SK-N-SH treated with all-trans-retinoic acid at 6 μM for 48 hours (cell line): ENCODE measurements at regions not wholly inside any gene's neighbourhood (a gene's known extent, or its start where the extent isn't known, plus 50 kb on each side); places are given as distances from the start of the nearest gene placed in this dataset.
A peak's percentile ranks its signal among the peaks of the same experiment; 100 is the strongest.

Experiments used
- ATAC-seq: fragments of 200-7000 bp; cut with Tn5 transposase; 3 replicates; pipeline ENCODE4 v1.9.1; 2020; ENCODE audit warnings: mild to moderate bottlenecking, moderate library complexity
- ARNTL ChIP-seq: fragments of 450-650 bp; formaldehyde crosslinking; IDR thresholded peaks from 2 replicates; pipeline ENCODE4 v1.5.0; 2020; ENCODE audit warnings: low read depth, mild to moderate bottlenecking, moderate library complexity, borderline replicate concordance
- BACH2 ChIP-seq: fragments of 250-450 bp; sonication (Bioruptor Pico); IDR thresholded peaks from 2 replicates; pipeline ENCODE4 v1.9.0; 2021; ENCODE audit warnings: mild to moderate bottlenecking, borderline replicate concordance
- CREB5 ChIP-seq: fragments of 250-450 bp; sonication (Bioruptor Pico); IDR thresholded peaks from 2 replicates; pipeline ENCODE4 v1.5.1; 2020; ENCODE audit warnings: low read depth, mild to moderate bottlenecking, moderate library complexity
- CSDC2 ChIP-seq: fragments of 250-450 bp; sonication (Bioruptor Pico); IDR thresholded peaks from 2 replicates; pipeline ENCODE4 v1.5.0; 2020; ENCODE audit warnings: mild to moderate bottlenecking, moderate library complexity
- CSRNP3 ChIP-seq: fragments of 250-450 bp; sonication (Bioruptor Pico); IDR thresholded peaks from 2 replicates; pipeline ENCODE4 v1.5.1; 2021; ENCODE audit warnings: mild to moderate bottlenecking, moderate library complexity
- ESRRG ChIP-seq: fragments of 250-450 bp; sonication (Bioruptor Pico); IDR thresholded peaks from 2 replicates; pipeline ENCODE4 v1.6.1; 2021; ENCODE audit warnings: mild to moderate bottlenecking
- GLIS3 ChIP-seq: fragments of 250-450 bp; sonication (Bioruptor Pico); IDR thresholded peaks from 2 replicates; pipeline ENCODE4 v1.5.0; 2020; ENCODE audit warnings: mild to moderate bottlenecking, moderate library complexity
- ISL1 ChIP-seq: fragments of 250-450 bp; sonication (Bioruptor Pico); IDR thresholded peaks from 2 replicates; pipeline ENCODE4 v2.1.2; 2022; ENCODE audit warnings: mild to moderate bottlenecking, moderate library complexity
- OSR1 ChIP-seq: fragments of 250-450 bp; sonication (Bioruptor Pico); IDR thresholded peaks from 2 replicates; pipeline ENCODE4 v1.8.0; 2022; ENCODE audit warnings: moderate library complexity, mild to moderate bottlenecking, inconsistent platforms
- PPARA ChIP-seq: fragments of 250-450 bp; sonication (Bioruptor Pico); IDR thresholded peaks from 2 replicates; pipeline ENCODE4 v1.5.0; 2020; ENCODE audit warnings: mild to moderate bottlenecking, borderline replicate concordance
- RARB ChIP-seq: fragments of 250-450 bp; sonication (Bioruptor Pico); IDR thresholded peaks from 2 replicates; pipeline ENCODE4 v1.8.0; 2021; ENCODE audit warnings: mild to moderate bottlenecking, moderate library complexity
- SNAI2 ChIP-seq: fragments of 250-450 bp; sonication (Bioruptor Pico); IDR thresholded peaks from 2 replicates; pipeline ENCODE4 v1.5.0; 2020; ENCODE audit warnings: mild to moderate bottlenecking, moderate library complexity
- TCF4 ChIP-seq: fragments of 250-450 bp; sonication (Bioruptor Pico); IDR thresholded peaks from 2 replicates; pipeline ENCODE4 v1.8.0; 2021; ENCODE audit warnings: mild to moderate bottlenecking, moderate library complexity, borderline replicate concordance
- TOX ChIP-seq: fragments of 250-450 bp; sonication (Bioruptor Pico); IDR thresholded peaks from 2 replicates; pipeline ENCODE4 v1.8.0; 2021; ENCODE audit warnings: mild to moderate bottlenecking, moderate library complexity, borderline replicate concordance
- ZC3H10 ChIP-seq: fragments of 250-450 bp; sonication (Bioruptor Pico); IDR thresholded peaks from 2 replicates; pipeline ENCODE4 v1.5.1; 2021; ENCODE audit warnings: mild to moderate bottlenecking, moderate library complexity
- ZFP3 ChIP-seq: fragments of 250-450 bp; sonication (Bioruptor Pico); IDR thresholded peaks from 2 replicates; pipeline ENCODE4 v1.5.0; 2020; ENCODE audit warnings: mild to moderate bottlenecking, moderate library complexity
- ZFP30 ChIP-seq: fragments of 450-650 bp; formaldehyde crosslinking; IDR thresholded peaks from 2 replicates; pipeline ENCODE4 v1.5.0; 2022; ENCODE audit warnings: mild to moderate bottlenecking, moderate library complexity
- ZNF565 ChIP-seq: fragments of 450-650 bp; formaldehyde crosslinking; conservative IDR thresholded peaks from 2 replicates; pipeline ENCODE4 v1.5.0; 2020; ENCODE audit warnings: low read depth, mild to moderate bottlenecking, moderate library complexity
- ZNF70 ChIP-seq: fragments of 450-650 bp; formaldehyde crosslinking; IDR thresholded peaks from 2 replicates; pipeline ENCODE4 v1.5.0; 2020; ENCODE audit warnings: mild to moderate bottlenecking, moderate library complexity
- ZNF8 ChIP-seq: fragments of 450-650 bp; formaldehyde crosslinking; IDR thresholded peaks from 2 replicates; pipeline ENCODE4 v1.5.0; 2020; ENCODE audit warnings: mild to moderate bottlenecking, moderate library complexity

- no peak for ATAC-seq
- TF ChIP-seq GLIS3: no peak
- TF ChIP-seq ARNTL (CRISPR knock-in tag): no peak
- TF ChIP-seq CSRNP3 (CRISPR knock-in tag): no peak
- TF ChIP-seq CREB5 (CRISPR knock-in tag): no peak
- TF ChIP-seq BACH2 (CRISPR knock-in tag): no peak
- TF ChIP-seq PPARA (CRISPR knock-in tag): no peak
- TF ChIP-seq TOX (CRISPR knock-in tag): no peak
- TF ChIP-seq ESRRG: no peak
- no peak for TF ChIP-seq CSDC2
- TF ChIP-seq RARB (CRISPR knock-in tag): no peak
- no peak for TF ChIP-seq ZFP30 (CRISPR knock-in tag)
- no peak for TF ChIP-seq ZNF565 (CRISPR knock-in tag)
These were observed 548.0 kb upstream of the SEMA3D start for GRCh38 chr7:85734823-85735222.

- TF ChIP-seq ZNF8 (CRISPR knock-in tag): no peak
- TF ChIP-seq ISL1: peak; percentile 42; the same call in 1 of the 2 replicates
- TF ChIP-seq ZFP30 (CRISPR knock-in tag): no peak
- TF ChIP-seq ZNF70 (CRISPR knock-in tag): no peak
- no peak for TF ChIP-seq TCF4 (CRISPR knock-in tag)
- TF ChIP-seq RARB (CRISPR knock-in tag): no peak
- TF ChIP-seq ZC3H10 (CRISPR knock-in tag): no peak
- TF ChIP-seq SNAI2: no peak
- no peak for ATAC-seq
These were observed 546.5 kb upstream of the SEMA3D start for GRCh38 chr7:85733169-85733915.

- TF ChIP-seq ZNF565 (CRISPR knock-in tag) (no peak), ZFP3 (no peak), ZNF70 (CRISPR knock-in tag) (no peak), ZC3H10 (CRISPR knock-in tag) (no peak), TOX (CRISPR knock-in tag) (no peak), GLIS3 (no peak), OSR1 (CRISPR knock-in tag) (no peak), TCF4 (CRISPR knock-in tag) (no peak), CSRNP3 (CRISPR knock-in tag) (no peak), ZNF8 (CRISPR knock-in tag) (no peak), ISL1 (no peak), CSDC2 (no peak), PPARA (CRISPR knock-in tag) (no peak), BACH2 (CRISPR knock-in tag) (no peak)
- ATAC-seq: no peak
These were observed 543.2 kb upstream of the SEMA3D start for GRCh38 chr7:85730012-85730411.

GRCh38 chr7:85725026-85725425 is 538.2 kb upstream of the SEMA3D start:
- TF ChIP-seq ZFP30 (CRISPR knock-in tag) (no peak), CSRNP3 (CRISPR knock-in tag) (no peak), GLIS3 (no peak)
- no peak for ATAC-seq
